22Rv1 (cell line): ENCODE measurements at regions not wholly inside any gene's neighbourhood (a gene's known extent, or its start where the extent isn't known, plus 50 kb on each side); places are given as distances from the start of the nearest gene placed in this dataset.

Source experiments
- H3K27ac ChIP-seq: fragments of 450-650 bp; 2 replicates; pipeline ENCODE4 v1.5.1; 2017
- ZFX ChIP-seq: fragments of 450-650 bp; IDR thresholded peaks from 2 replicates; pipeline ENCODE4 v1.6.1; 2017; ENCODE audit warnings: antibody characterized with exemption, borderline replicate concordance
- TF ChIP-seq, protein P1 (sequence below): fragments of 450-650 bp; IDR thresholded peaks from 2 replicates; pipeline ENCODE4 v1.5.1; 2017; ENCODE audit warnings: mild to moderate bottlenecking

DNA sequence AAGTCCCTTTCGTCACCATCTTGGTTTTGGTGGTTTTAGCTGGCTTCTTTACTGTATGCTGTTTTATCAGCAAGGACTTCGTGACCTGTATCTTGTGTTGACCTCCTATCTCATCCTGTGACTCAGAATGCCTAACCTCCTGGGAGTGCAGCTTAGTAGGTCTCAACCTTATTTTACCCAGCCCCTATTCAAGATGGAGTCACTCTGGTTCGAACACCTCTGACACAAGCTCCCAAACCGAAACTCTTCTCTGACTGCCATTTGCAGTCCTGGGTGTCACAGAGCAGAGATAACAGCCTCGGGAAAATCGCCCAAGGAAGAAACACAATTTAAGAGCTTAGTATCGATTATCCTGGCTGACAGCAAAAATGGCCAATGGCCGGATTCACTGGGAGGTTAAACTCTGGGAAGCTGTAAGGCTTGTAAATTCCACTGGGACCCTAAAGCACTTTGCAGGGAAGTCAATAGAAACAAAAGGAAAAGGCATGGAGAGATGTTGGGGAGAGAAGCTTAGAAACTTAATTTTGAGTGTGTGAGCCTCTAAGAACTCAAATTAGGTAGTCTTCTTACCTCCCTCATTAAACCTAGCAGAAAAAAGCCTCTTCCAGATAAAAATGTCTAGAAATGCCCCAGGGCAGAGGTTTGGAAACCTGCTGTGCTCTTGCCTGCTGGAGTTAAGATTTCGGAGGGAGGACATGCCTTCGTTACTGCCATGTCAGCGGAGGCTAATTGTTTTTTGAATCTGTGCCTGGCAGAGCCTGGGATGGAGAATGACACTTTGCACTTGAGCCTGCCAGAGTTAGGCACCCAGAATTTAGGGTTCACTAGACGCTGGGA lies 56.5 kb upstream of the RPH3A start:
- H3K27ac ChIP-seq: no peak overlapping the region
- TF ChIP-seq ZFX: no peak
- TF ChIP-seq, protein P1, sequence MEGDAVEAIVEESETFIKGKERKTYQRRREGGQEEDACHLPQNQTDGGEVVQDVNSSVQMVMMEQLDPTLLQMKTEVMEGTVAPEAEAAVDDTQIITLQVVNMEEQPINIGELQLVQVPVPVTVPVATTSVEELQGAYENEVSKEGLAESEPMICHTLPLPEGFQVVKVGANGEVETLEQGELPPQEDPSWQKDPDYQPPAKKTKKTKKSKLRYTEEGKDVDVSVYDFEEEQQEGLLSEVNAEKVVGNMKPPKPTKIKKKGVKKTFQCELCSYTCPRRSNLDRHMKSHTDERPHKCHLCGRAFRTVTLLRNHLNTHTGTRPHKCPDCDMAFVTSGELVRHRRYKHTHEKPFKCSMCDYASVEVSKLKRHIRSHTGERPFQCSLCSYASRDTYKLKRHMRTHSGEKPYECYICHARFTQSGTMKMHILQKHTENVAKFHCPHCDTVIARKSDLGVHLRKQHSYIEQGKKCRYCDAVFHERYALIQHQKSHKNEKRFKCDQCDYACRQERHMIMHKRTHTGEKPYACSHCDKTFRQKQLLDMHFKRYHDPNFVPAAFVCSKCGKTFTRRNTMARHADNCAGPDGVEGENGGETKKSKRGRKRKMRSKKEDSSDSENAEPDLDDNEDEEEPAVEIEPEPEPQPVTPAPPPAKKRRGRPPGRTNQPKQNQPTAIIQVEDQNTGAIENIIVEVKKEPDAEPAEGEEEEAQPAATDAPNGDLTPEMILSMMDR: no peak

DNA sequence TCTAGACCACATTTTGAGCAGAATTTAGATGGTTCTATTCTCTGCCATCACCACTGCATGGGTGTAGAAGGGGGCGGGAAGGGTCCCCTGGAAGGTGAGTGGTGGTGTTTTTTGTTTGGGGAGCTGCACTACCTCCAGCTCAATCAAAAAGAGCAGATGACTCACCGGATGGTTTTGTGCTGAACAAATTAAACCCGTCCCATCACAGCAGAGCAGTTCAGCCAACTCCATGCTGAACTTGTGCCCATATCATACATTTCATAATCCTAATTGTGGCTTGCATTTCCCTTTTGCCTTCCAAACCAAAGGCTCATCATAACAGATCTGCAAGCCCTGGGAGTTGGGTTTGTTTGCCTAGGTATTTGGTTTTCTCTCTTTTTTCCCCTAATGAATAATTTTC lies 53.0 kb upstream of the RPH3A start:
- TF ChIP-seq, protein P1: no peak
- no peak for TF ChIP-seq ZFX
- no peak overlapping the region for H3K27ac ChIP-seq

DNA sequence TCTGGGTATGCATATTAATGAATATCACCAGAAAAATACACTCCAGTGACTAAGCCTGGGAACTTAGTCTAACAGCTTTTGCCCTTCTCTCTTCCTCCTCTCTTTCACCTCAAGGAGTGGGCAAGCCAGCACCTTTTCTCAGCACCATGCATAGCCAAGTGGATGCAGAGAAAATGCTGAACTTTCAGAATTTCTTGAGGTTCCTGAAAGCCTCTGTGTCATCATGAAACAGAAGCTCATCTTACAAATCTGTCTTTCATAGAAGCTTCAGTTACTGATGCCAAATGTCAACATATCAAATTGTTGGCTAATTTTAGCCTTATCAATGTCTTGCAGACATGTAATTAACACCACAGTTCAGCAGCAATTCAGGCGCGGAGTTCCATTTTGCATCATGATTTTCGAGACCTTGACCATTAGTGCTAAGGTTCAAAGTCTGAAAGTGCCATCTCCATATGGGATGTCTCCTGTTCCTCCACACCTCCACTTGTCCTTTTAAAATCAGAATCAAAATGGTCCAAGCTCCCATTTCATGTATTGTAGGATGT lies 51.1 kb upstream of the RPH3A start:
- H3K27ac ChIP-seq: no peak overlapping the region
- TF ChIP-seq ZFX: no peak
- TF ChIP-seq, protein P1: no peak

DNA sequence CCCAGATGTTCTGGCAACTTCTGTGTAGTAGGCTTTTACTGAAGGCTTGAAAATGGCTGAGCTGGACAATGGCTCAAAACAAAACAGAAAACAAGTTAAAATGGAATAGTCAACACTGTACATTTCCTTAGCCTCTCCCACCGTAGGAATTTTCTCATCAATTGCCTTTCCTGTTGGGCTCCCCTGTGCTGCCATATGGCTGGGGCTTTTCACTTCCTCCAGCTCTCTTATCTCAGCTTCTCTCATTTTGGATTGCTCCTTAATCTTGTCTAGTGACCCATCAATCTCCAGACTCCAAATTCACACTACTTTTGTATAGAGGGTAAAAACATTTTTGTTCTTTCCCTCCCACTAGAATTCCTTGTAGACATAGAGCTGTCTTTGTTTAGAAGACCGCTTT lies 50.4 kb upstream of the RPH3A start:
- H3K27ac ChIP-seq: no peak overlapping the region
- TF ChIP-seq, protein P1: no peak
- TF ChIP-seq ZFX: no peak
